ENCODE measurements at regions not wholly inside any gene's neighbourhood (a gene's known extent, or its start where the extent isn't known, plus 50 kb on each side); places are given as distances from the start of the nearest gene placed in this dataset.

DNA sequence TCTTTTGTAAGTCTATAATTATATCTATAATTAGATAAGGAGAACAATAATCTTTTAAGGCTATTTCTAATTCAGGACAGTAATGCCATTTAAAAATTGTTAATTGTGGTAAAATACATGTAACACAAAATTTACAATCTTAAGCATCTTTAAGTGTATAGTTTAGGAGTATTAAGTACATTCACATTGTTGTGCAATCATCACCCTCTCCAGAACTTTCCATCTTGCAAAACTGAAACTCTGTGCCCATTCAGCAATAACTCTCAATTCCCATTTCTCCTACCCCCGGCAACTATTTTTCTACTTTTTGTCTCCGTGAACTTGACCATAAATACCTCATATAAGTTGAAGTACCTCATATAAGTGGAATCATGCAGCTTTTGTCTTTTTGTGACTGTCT is 93.9 kb upstream of the KCNA3 start:
- no peak for DNase-seq (ENCODE audit: low spot score)

DNA sequence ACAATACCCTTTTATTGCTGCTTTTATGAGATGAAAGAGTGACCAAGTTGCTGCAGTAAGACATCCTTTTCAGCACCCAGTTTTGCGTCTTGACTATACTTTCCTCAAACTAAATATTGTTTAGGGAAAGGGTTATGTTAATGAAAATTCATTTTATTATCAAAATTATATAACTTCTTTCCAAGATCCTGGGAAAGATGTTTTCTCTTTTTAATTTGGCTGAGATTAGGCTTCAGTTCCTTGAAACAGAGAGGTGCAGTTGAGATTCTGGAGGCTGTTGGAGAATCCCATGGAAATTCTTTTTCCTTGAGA is 91.6 kb upstream of the KCNA3 start:
- TF ChIP-seq, protein P1, sequence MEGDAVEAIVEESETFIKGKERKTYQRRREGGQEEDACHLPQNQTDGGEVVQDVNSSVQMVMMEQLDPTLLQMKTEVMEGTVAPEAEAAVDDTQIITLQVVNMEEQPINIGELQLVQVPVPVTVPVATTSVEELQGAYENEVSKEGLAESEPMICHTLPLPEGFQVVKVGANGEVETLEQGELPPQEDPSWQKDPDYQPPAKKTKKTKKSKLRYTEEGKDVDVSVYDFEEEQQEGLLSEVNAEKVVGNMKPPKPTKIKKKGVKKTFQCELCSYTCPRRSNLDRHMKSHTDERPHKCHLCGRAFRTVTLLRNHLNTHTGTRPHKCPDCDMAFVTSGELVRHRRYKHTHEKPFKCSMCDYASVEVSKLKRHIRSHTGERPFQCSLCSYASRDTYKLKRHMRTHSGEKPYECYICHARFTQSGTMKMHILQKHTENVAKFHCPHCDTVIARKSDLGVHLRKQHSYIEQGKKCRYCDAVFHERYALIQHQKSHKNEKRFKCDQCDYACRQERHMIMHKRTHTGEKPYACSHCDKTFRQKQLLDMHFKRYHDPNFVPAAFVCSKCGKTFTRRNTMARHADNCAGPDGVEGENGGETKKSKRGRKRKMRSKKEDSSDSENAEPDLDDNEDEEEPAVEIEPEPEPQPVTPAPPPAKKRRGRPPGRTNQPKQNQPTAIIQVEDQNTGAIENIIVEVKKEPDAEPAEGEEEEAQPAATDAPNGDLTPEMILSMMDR (IDR thresholded peaks at IDR 0.05), result no peak
- H3K4me3 ChIP-seq, result no peak overlapping the region
- no peak overlapping the region for H3K27ac ChIP-seq
- no peak for DNase-seq (ENCODE audit: low spot score)

More for the DNA sequence above, 93.9 kb upstream of the KCNA3 start:
- Histone ChIP-seq H3K4me3 (no peak overlapping the region), H3K27ac (no peak overlapping the region)
- TF ChIP-seq, protein P1 (IDR thresholded peaks at IDR 0.05), result no peak

DNA sequence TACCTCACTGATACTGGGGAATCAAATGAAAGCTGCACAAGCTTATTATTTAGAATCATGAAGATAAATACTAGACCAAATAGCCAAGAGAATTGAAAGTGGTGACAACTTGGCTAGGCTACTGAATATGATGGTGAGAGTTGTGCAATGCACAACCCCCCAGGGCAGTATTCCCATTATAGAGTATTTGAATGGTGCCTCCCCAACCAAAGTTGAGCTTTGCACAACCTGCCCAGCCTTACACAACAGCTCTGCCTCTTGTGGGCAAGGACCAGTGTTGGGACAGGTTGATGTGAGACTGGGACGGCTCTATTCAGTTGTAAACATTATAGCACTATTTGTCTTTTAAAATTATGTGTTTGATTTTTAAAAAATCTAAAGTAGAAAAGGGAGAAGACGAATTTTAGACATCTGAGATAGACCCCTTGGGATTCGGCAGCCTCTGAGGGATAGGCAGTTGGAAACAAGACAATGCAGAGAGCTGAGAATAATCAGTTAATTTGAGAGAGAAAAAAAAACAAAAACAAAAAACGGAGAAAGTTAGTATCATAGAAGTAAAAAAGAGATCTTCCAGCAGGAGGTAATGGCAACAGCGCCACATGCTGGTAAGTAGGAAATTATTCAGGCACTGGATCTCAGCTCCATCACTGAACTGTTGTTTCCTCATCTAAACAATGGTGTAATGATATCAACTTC is 91.0 kb upstream of the KCNA3 start:
- no peak overlapping the region for H3K4me3 ChIP-seq
- H3K27ac ChIP-seq, result no peak overlapping the region
- DNase-seq (ENCODE audit: low spot score), result no peak
- TF ChIP-seq, protein P1 (IDR thresholded peaks at IDR 0.05), result peak; percentile 58

DNA sequence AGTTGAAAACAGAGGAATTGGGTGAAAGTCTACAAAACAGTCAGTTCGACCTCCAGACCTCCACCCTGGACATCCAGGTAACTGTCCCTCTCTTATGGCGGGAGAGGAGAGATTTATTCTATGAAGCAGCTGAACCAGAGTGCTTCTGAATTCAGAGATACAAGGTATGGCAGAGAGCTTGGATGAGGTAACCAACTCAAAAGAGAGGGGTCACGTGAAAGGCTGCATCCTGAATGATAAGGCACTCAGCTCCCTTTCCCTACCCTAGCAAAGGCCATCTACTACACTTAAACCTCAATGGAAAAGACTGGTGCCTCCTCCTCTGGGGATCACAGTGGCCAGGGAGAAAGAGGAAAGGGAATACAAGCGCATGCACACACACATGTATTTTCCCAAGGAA is 88.4 kb upstream of the KCNA3 start:
- no peak for DNase-seq (ENCODE audit: low spot score)

DNA sequence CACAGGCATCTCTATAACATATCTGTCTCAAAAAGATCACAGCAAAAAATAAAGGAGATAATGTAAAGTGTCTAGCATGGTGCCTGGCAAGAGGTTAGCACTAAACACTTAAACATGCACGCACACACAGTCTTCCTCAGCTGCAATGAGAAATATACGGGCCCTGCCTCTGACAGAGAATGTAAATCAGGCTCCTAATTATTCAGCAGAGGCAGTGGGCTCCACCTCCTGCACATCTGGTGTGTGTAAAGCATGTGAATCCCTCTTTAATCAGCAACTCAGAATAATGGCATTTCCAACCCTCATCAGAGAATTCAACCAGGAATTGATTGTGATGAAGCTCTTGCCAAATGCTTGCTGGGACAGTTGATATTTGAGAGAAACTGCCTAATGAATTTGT is 85.6 kb upstream of the KCNA3 start:
- DNase-seq (ENCODE audit: low spot score), result no peak
- no peak overlapping the region for H3K27ac ChIP-seq
- no peak overlapping the region for H3K4me3 ChIP-seq
- TF ChIP-seq, protein P1 (IDR thresholded peaks at IDR 0.05), result no peak

More for the DNA sequence above, 88.4 kb upstream of the KCNA3 start:
- no peak overlapping the region for H3K27ac ChIP-seq
- TF ChIP-seq, protein P1 (IDR thresholded peaks at IDR 0.05), result no peak
- no peak overlapping the region for H3K4me3 ChIP-seq

DNA sequence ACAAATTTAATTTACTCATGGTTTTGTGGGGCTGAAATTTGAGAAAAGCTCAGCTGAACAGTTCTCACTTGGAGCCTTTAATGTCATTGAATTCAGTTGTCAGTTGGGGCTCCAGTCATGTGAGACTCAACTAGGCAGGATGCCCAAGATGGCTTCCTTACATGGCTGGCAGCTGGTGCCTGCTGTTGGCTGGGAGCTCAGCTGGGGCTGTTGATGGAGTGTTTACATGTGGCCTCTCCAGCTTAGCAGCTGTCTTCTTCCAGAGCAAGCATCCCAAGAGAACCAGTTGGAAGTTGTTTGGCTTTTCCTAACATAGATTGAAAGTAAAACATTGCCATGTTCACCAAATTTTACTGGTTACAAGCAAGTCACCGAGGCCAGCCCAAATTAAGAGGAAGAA is 81.8 kb upstream of the KCNA3 start:
- no peak for DNase-seq (ENCODE audit: low spot score)
- no peak overlapping the region for H3K4me3 ChIP-seq
- H3K27ac ChIP-seq, result no peak overlapping the region
- TF ChIP-seq, protein P1 (IDR thresholded peaks at IDR 0.05), result no peak

DNA sequence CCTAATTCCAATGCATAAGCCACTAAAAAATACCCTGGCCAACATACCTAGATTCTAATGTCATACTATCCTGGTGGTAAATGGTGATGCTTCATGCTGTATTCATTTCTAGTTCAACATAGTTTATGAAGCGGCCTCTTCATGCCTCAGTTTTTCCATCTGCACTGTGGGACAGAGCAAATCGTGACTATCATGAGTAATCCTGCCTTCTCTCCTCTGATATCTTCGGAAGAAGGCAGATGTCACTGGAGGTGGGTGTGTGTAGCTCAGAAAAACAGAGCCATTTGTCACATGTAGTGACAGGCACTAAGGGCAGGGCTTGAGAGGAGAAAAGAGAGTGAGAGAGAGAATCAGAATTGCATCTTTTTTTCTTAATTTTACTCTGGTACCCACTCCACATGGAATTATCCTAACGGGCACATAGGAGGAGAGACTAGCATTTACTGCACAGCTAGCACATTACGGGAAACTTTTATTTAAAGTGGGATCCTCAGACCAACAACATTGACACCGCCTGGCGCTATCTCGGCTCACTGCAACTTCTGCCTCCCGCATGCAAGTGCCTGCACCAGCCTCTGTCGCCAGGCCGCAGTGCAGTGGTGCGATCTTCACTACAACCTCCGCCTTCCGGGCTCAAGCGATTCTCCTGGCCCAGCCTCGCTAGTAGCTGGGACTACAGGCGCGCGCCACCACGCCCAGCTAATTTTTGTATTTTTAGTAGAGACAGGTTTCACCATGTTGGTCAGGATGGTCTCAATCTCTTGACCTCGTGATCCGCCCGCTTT is 78.4 kb upstream of the KCNA3 start:
- TF ChIP-seq, protein P1 (IDR thresholded peaks at IDR 0.05), result no peak
- Histone ChIP-seq H3K27ac (no peak overlapping the region), H3K4me3 (no peak overlapping the region)
- DNase-seq (ENCODE audit: low spot score), result no peak

Measured in coronary artery (tissue), 2 donors.